Inflammatory macrophage (primary cell): ENCODE measurements at regions not wholly inside any gene's neighbourhood (a gene's known extent, or its start where the extent isn't known, plus 50 kb on each side); places are given as distances from the start of the nearest gene placed in this dataset.

ENCODE experiments used
- DNase-seq, 2 donors: peaks; one replicate each; pipeline ENCODE4 v3.0.0-alpha.2; 2020 to 2022

GRCh38 chr6:167676000-167676665 lies 150.6 kb upstream of the AFDN start:
- DNase-seq: no peak

- no peak for DNase-seq
These were observed 149.9 kb upstream of the AFDN start for GRCh38 chr6:167676666-167677421.

GRCh38 chr6:167677422-167677789 lies 149.3 kb upstream of the AFDN start:
- no peak for DNase-seq

- DNase-seq: no peak
These were observed 148.3 kb upstream of the AFDN start for GRCh38 chr6:167678102-167679101.

GRCh38 chr6:167679122-167679736 lies 147.5 kb upstream of the AFDN start:
- DNase-seq: no peak

- DNase-seq: no peak
These were observed 146.7 kb upstream of the AFDN start for GRCh38 chr6:167679790-167680604.

- no peak for DNase-seq
These were observed 146.0 kb upstream of the AFDN start for GRCh38 chr6:167680605-167681149.

- no peak for DNase-seq
These were observed 144.6 kb upstream of the AFDN start for GRCh38 chr6:167682125-167682524.

- DNase-seq: no peak
These were observed 144.1 kb upstream of the AFDN start for GRCh38 chr6:167682546-167683027.

- no peak for DNase-seq
These were observed 143.5 kb upstream of the AFDN start for GRCh38 chr6:167683028-167683862.

GRCh38 chr6:167684276-167685104 lies 142.2 kb upstream of the AFDN start:
- no peak for DNase-seq

GRCh38 chr6:167685654-167686053 lies 141.1 kb upstream of the AFDN start:
- DNase-seq: no peak

GRCh38 chr6:167686204-167686893 lies 140.4 kb upstream of the AFDN start:
- DNase-seq: no peak

- DNase-seq: no peak
These were observed 139.5 kb upstream of the AFDN start for GRCh38 chr6:167687116-167687725.

GRCh38 chr6:167688123-167688522 lies 138.6 kb upstream of the AFDN start:
- DNase-seq: no peak

- DNase-seq: no peak
These were observed 137.4 kb upstream of the AFDN start for GRCh38 chr6:167689278-167689677.

GRCh38 chr6:167689751-167690150 lies 137.0 kb upstream of the AFDN start:
- no peak for DNase-seq
